Heart right ventricle (tissue), 16 donors: ENCODE measurements at regions not wholly inside any gene's neighbourhood (a gene's known extent, or its start where the extent isn't known, plus 50 kb on each side); places are given as distances from the start of the nearest gene placed in this dataset.

ENCODE experiments used
- ATAC-seq, 8 donors: fragments of 200-7000 bp; cut with Tn5 transposase; one replicate each; pipeline ENCODE4 v1.9.1; 2020; ENCODE audit warnings: mild to moderate bottlenecking in 8 of 8, moderate library complexity in 8 of 8, moderate number of reproducible peaks in 1 of 8
- DNase-seq, 2 donors: peaks; one replicate each; pipeline ENCODE4 v3.0.0-alpha.2; 2020
- H3K27ac ChIP-seq, 10 donors: fragments of 200-600 bp; sonication (generic) in 2 of 10; one replicate each; pipeline versions ENCODE4 v1.5.0 to v1.8.0; 2020 to 2022; ENCODE audit warnings: mild to moderate bottlenecking in 3 of 10
- H3K27me3 ChIP-seq, 7 donors: fragments of 200-600 bp; one replicate each; pipeline ENCODE4 v1.8.0; 2021 to 2022; ENCODE audit warnings: mild to moderate bottlenecking in 2 of 7
- H3K36me3 ChIP-seq, 9 donors: fragments of 200-600 bp; sonication (generic) in 1 of 9; one replicate each; pipeline versions ENCODE4 v1.5.0 to v1.8.0; 2020 to 2022; ENCODE audit warnings: mild to moderate bottlenecking in 2 of 9
- H3K4me1 ChIP-seq, 9 donors: fragments of 200-600 bp; sonication (generic) in 1 of 9; one replicate each; pipeline versions ENCODE4 v1.5.0 to v1.8.0; 2020 to 2022; ENCODE audit warnings: mild to moderate bottlenecking in 4 of 9
- H3K4me3 ChIP-seq, 10 donors: fragments of 200-600 bp; sonication (generic) in 2 of 10; one replicate each; pipeline versions ENCODE4 v1.5.0 to v1.8.0; 2020 to 2022; ENCODE audit warnings: mild to moderate bottlenecking in 7 of 10, moderate library complexity in 2 of 10
- H3K9me3 ChIP-seq, 11 donors: fragments of 200-600 bp in 10 of 11; sonication (generic) in 2 of 11; one replicate each; pipeline versions ENCODE4 v1.5.0 to v1.8.0; 2013 to 2022; ENCODE audit warnings: mild to moderate bottlenecking in 2 of 11, control low read depth in 1 of 11, moderate library complexity in 1 of 11
- CTCF ChIP-seq, 9 donors: fragments of 200-600 bp; sonication (generic) in 2 of 9; IDR thresholded peaks; one replicate each; pipeline versions ENCODE4 v1.5.0 to v1.8.0; 2021 to 2022; ENCODE audit warnings: antibody characterized with exemption in 9 of 9, mild to moderate bottlenecking in 5 of 9, moderate library complexity in 1 of 9
- WGBS, 2 donors: extraction: QIAGEN DNeasy Blood & Tissue Kit; methylation state at CpG; one replicate each; pipeline ENCODE4 v1.1.7; 2013; ENCODE audit warnings: inconsistent platforms in 1 of 2; 5-methylcytosine and 5-hydroxymethylcytosine counted together
- intact Hi-C, 10 donors: fragments of 100-400 bp; cut with DNase I; formaldehyde crosslinking; loops; one replicate each; pipeline versions ENCODE4 v1.11.1 to v1.14.2; 2022
- donor health status: Arrhythmogenic right ventricular cardiomyopathy.
- donor health status: ischemic (EF 13 %, LVEDD 7.1; RV severe dilation, severe dysfunction).
- donor health status: healthy with polysubstance abuse.
- donor health status: DM: no; HTN: yes; CAD: no.
- donor health status: DM: no; HTN: no; CAD: no.
- donor health status: ischemic (EF 25% LVEDD 6.9; RV normal size, moderate dysfunction).
- donor health status: ischemic (EF 25% LVEDD 5.7; RV mildly dilated, moderate dysfunction).
- donor health status: healthy.
- donor health status: DM: yes; HTN: yes; CAD: no.
- donor health status: Ischemic cardiomyopathy.
- donor health status: ischemic (EF 35%, LVEDD 5.7; RV mildly dilated, moderate dysfunction).
- donor health status: nonischemic (EF 11% LVEDD 7.7; RV severe dilation, severe dysfunction).
- donor health status: DM: yes; HTN: yes; CAD: no.
- donor health status: PGD.
- donor health status: ischemic (EF 29% LVEDD 5.4; RV normal size, mild dysfunction).
- donor health status: nonischemic (EF 23%, LVEDD 6.1; RV moderate dilation, normal function).

- Histone ChIP-seq H3K9me3 (peaks cover 0 to 16% (median 7%) of the 10 kb centered on the region in 11 donors), H3K36me3 (no peaks in the 10 kb centered on the region), H3K27me3 (no peaks in the 10 kb centered on the region), H3K27ac (peak overlapping the region in 2 of 10 donors; percentile 9 to 68), H3K4me1 (peaks cover 2 to 48% (median 36%) of the 10 kb centered on the region in 9 donors), H3K4me3 (peak overlapping the region in 1 of 10 donors; percentile 15)
- ATAC-seq: peak; percentile 75 to 98 (median 96)
- intact Hi-C loops: loop anchor here in 2 of 10 donors (1.0 to 10.0 kb wide), 4 partner anchors 112 to 868 kb away; partner anchors contain the start of gene SPRY1 (in 1 of the 2)
- WGBS, 2 donors: 27 to 43% methylated on average over 6 of the region's 6 CpGs
- peak; percentile 51 to 65 for DNase-seq
- peak in 7 of 9 donors; percentile 22 to 72 (median 45) for TF ChIP-seq CTCF (IDR thresholded peaks at IDR 0.05)
Measured at GRCh38 chr4:123244137-123244536, 152.5 kb upstream of the SPRY1 start.

GRCh38 chr4:123246085-123246484, 150.5 kb upstream of the SPRY1 start:
- H3K27me3 ChIP-seq: no peaks in the 10 kb centered on the region
- DNase-seq (no peak), ATAC-seq (peak in 6 of 8 donors; percentile 36 to 74 (median 62))
- peaks cover 2 to 68% (median 53%) of the 10 kb centered on the region in 9 donors for H3K4me1 ChIP-seq
- H3K4me3 ChIP-seq: no peak overlapping the region
- peak overlapping the region in 9 of 10 donors; percentile 14 to 71 (median 64) for H3K27ac ChIP-seq
- intact Hi-C loops: loop anchor here in 4 of 10 donors (5.0 to 10.0 kb wide), 4 partner anchors 96 to 151 kb away; partner anchors contain the start of gene SPRY1 (in 3 of the 4)
- H3K9me3 ChIP-seq: peaks cover 0 to 16% (median 7%) of the 10 kb centered on the region in 11 donors
- TF ChIP-seq CTCF (IDR thresholded peaks at IDR 0.05): no peak
- 40 to 47% methylated on average over 4 of the region's 4 CpGs for WGBS, 2 donors
- H3K36me3 ChIP-seq: no peaks in the 10 kb centered on the region

- WGBS, 2 donors: 73 to 79% methylated on average over 1 of the region's 1 CpG
- intact Hi-C loops: loop anchor here in 5 of 10 donors (2.0 to 10.0 kb wide), 5 partner anchors 94 to 149 kb away; partner anchors contain the start of gene SPRY1 (in 4 of the 5)
- DNase-seq (no peak), ATAC-seq (no peak)
- Histone ChIP-seq H3K9me3 (peaks cover 0 to 2% (median 0%) of the 10 kb centered on the region in 11 donors), H3K27ac (peak overlapping the region in 3 of 10 donors; percentile 20 to 63 (median 43)), H3K27me3 (no peaks in the 10 kb centered on the region), H3K4me1 (peaks cover 2 to 75% (median 59%) of the 10 kb centered on the region in 9 donors), H3K4me3 (no peak overlapping the region), H3K36me3 (no peaks in the 10 kb centered on the region)
- TF ChIP-seq CTCF (IDR thresholded peaks at IDR 0.05): no peak
Measured at GRCh38 chr4:123248085-123248659, 148.4 kb upstream of the SPRY1 start.

GRCh38 chr4:123249821-123250220, 146.8 kb upstream of the SPRY1 start:
- 72 to 75% methylated on average over 1 of the region's 1 CpG for WGBS, 2 donors
- no peaks in the 10 kb centered on the region for H3K36me3 ChIP-seq
- no peak for DNase-seq
- H3K4me1 ChIP-seq: peaks cover 2 to 64% (median 54%) of the 10 kb centered on the region in 9 donors
- no peaks in the 10 kb centered on the region for H3K27me3 ChIP-seq
- peak overlapping the region in 6 of 10 donors; percentile 41 to 71 (median 54) for H3K27ac ChIP-seq
- no peak for ATAC-seq
- H3K4me3 ChIP-seq: no peak overlapping the region
- intact Hi-C loops: loop anchor here in 7 of 10 donors (2.0 to 10.0 kb wide), 6 partner anchors 87 to 147 kb away; partner anchors contain the start of gene SPRY1 (in 5 of the 7)
- no peak for TF ChIP-seq CTCF (IDR thresholded peaks at IDR 0.05)
- peaks cover 0 to 5% (median 0%) of the 10 kb centered on the region in 11 donors for H3K9me3 ChIP-seq
